Adrenal gland (tissue), 5 donors: ENCODE measurements at regions not wholly inside any gene's neighbourhood (a gene's known extent, or its start where the extent isn't known, plus 50 kb on each side); places are given as distances from the start of the nearest gene placed in this dataset.

ENCODE experiments used
- CTCF ChIP-seq, 6 experiments: fragments of 450-650 bp in 4 of 6; fragments of 200-600 bp in 2 of 6; sonication (generic) in 1 of 6; IDR thresholded peaks; 1 replicate in 5 of 6; 2 replicates in 1 of 6; pipeline versions ENCODE4 v1.5.1 to v1.8.0; 2016 to 2021; ENCODE audit warnings: antibody characterized with exemption in 6 of 6, mild to moderate bottlenecking in 2 of 6, moderate library complexity in 1 of 6
- POLR2A ChIP-seq, 2 donors: fragments of 450-650 bp; IDR thresholded peaks; one replicate each; pipeline ENCODE4 v1.6.1; 2017; ENCODE audit warnings: antibody characterized with exemption in 2 of 2, mild to moderate bottlenecking in 2 of 2, moderate library complexity in 1 of 2
- donor health status: DM: no; HTN: no; CAD: no.

- TF ChIP-seq CTCF (IDR thresholded peaks at IDR 0.05) = no peak
- no peak for TF ChIP-seq POLR2A (IDR thresholded peaks at IDR 0.05)
These were observed 58.9 kb downstream of the DIRAS3 start for GRCh38 chr1:67991546-67991945.
